GM12878 (cell line): ENCODE measurements at regions not wholly inside any gene's neighbourhood (a gene's known extent, or its start where the extent isn't known, plus 50 kb on each side); places are given as distances from the start of the nearest gene placed in this dataset.

Source experiments
- CUX1 ChIP-seq: IDR thresholded peaks from 2 replicates; pipeline ENCODE4 v1.6.1; 2012; ENCODE audit warnings: improper control_type of control experiment, low read depth, low read length; ENCODE audit not compliant: insufficient replicate concordance
- HDAC2 ChIP-seq: fragments of 200-600 bp; sonication (generic); IDR thresholded peaks from 2 replicates; pipeline ENCODE4 v1.6.1; 2017
- PRDM15 ChIP-seq: fragments of 450-650 bp; formaldehyde crosslinking; IDR thresholded peaks from 2 replicates; pipeline ENCODE4 v1.4.0; 2020; ENCODE audit warnings: mild to moderate bottlenecking, moderate library complexity
- TCF7 ChIP-seq: IDR thresholded peaks from 2 replicates; pipeline ENCODE4 v1.6.1; 2014; ENCODE audit warnings: antibody characterized with exemption, borderline replicate concordance
- ZNF274 ChIP-seq: IDR thresholded peaks from one replicate; pipeline ENCODE4 v1.8.0; 2011; ENCODE audit not compliant: insufficient read length, insufficient read depth

- TF ChIP-seq HDAC2 = no peak
- no peak for TF ChIP-seq ZNF274
- no peak for TF ChIP-seq TCF7
- no peak for TF ChIP-seq CUX1
- TF ChIP-seq PRDM15 (CRISPR knock-in tag) = no peak
These were observed 124.7 kb upstream of the FTMT start (continued) for GRCh38 chr5:121726991-121727390.
